HG03135 (cell line): ENCODE measurements at regions not wholly inside any gene's neighbourhood (a gene's known extent, or its start where the extent isn't known, plus 50 kb on each side); places are given as distances from the start of the nearest gene placed in this dataset.
"Not testable (repeated sequence)": the region's sequence is repeated elsewhere in the genome, so short reads cannot be mapped to it uniquely, and the experiment has no call there.

Source experiments
- ATAC-seq: cut with Tn5 transposase; IDR thresholded peaks from one replicate; pipeline ENCODE4 v1.9.1; 2021; ENCODE audit warnings: mild to moderate bottlenecking, moderate library complexity; ENCODE audit not compliant: unreplicated experiment

- no peak for ATAC-seq
These were observed 319.6 kb upstream of the TCF4 start for GRCh38 chr18:55907453-55908175.

- ATAC-seq: no peak
These were observed 318.5 kb upstream of the TCF4 start for GRCh38 chr18:55906536-55906935.

- ATAC-seq: no peak
These were observed 315.9 kb upstream of the TCF4 start for GRCh38 chr18:55903911-55904310.

- ATAC-seq: no peak
These were observed 312.4 kb upstream of the TCF4 start for GRCh38 chr18:55900380-55900779.

- no peak for ATAC-seq
These were observed 309.2 kb upstream of the TCF4 start for GRCh38 chr18:55897091-55897689.

- no peak for ATAC-seq
These were observed 306.0 kb upstream of the TCF4 start for GRCh38 chr18:55893948-55894347.

- not testable (repeated sequence) for ATAC-seq
These were observed 305.1 kb upstream of the TCF4 start for GRCh38 chr18:55892862-55893813.

GRCh38 chr18:55886886-55887285 lies 298.9 kb upstream of the TCF4 start:
- no peak for ATAC-seq

GRCh38 chr18:55884498-55884897 lies 296.5 kb upstream of the TCF4 start:
- no peak for ATAC-seq

- ATAC-seq: no peak
These were observed 292.6 kb upstream of the TCF4 start for GRCh38 chr18:55880617-55881016.

- no peak for ATAC-seq
These were observed 291.3 kb upstream of the TCF4 start for GRCh38 chr18:55879331-55879730.

- ATAC-seq: no peak
These were observed 290.2 kb upstream of the TCF4 start for GRCh38 chr18:55878224-55878623.

GRCh38 chr18:55877321-55877720 lies 289.3 kb upstream of the TCF4 start:
- no peak for ATAC-seq

GRCh38 chr18:55876254-55876653 lies 288.3 kb upstream of the TCF4 start:
- no peak for ATAC-seq

GRCh38 chr18:55875371-55875901 lies 287.4 kb upstream of the TCF4 start:
- ATAC-seq: no peak

- no peak for ATAC-seq
These were observed 281.8 kb upstream of the TCF4 start for GRCh38 chr18:55869556-55870501.

- ATAC-seq: no peak
These were observed 280.9 kb upstream of the TCF4 start for GRCh38 chr18:55868909-55869308.

- no peak for ATAC-seq
These were observed 278.9 kb upstream of the TCF4 start for GRCh38 chr18:55866886-55867285.

- ATAC-seq: no peak
These were observed 278.0 kb upstream of the TCF4 start for GRCh38 chr18:55866006-55866405.

GRCh38 chr18:55864281-55864680 lies 276.3 kb upstream of the TCF4 start:
- no peak for ATAC-seq
